ENCODE measurements at regions not wholly inside any gene's neighbourhood (a gene's known extent, or its start where the extent isn't known, plus 50 kb on each side); places are given as distances from the start of the nearest gene placed in this dataset.

GRCh38 chr1:168907786-168908348 is 178.9 kb upstream of the DPT start:
- no peak for TF ChIP-seq POLR2A (IDR thresholded peaks at IDR 0.05)
- TF ChIP-seq, protein P1, sequence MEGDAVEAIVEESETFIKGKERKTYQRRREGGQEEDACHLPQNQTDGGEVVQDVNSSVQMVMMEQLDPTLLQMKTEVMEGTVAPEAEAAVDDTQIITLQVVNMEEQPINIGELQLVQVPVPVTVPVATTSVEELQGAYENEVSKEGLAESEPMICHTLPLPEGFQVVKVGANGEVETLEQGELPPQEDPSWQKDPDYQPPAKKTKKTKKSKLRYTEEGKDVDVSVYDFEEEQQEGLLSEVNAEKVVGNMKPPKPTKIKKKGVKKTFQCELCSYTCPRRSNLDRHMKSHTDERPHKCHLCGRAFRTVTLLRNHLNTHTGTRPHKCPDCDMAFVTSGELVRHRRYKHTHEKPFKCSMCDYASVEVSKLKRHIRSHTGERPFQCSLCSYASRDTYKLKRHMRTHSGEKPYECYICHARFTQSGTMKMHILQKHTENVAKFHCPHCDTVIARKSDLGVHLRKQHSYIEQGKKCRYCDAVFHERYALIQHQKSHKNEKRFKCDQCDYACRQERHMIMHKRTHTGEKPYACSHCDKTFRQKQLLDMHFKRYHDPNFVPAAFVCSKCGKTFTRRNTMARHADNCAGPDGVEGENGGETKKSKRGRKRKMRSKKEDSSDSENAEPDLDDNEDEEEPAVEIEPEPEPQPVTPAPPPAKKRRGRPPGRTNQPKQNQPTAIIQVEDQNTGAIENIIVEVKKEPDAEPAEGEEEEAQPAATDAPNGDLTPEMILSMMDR (IDR thresholded peaks at IDR 0.05): no peak
- no peaks in the 10 kb centered on the region for H3K36me3 ChIP-seq
- no peaks in the 10 kb centered on the region for H3K27me3 ChIP-seq
- H3K9me3 ChIP-seq: no peaks in the 10 kb centered on the region
- H3K4me3 ChIP-seq: no peak overlapping the region
- intact Hi-C loops (cut with DNase I): no loop called here
- no peaks in the 10 kb centered on the region for H3K4me1 ChIP-seq
- DNase-seq: no peak
- no peak overlapping the region for H3K27ac ChIP-seq
- ATAC-seq: peak in 1 of 4 donors; percentile 23

- DNase-seq: no peak
- intact Hi-C loops (cut with DNase I): no loop called here
- ATAC-seq: no peak
- WGBS (ENCODE audit: insufficient coverage, low coverage, low lambda C conversion rate, missing lambda C conversion rate): 50% methylated on average over 2 of the region's 2 CpGs
- no peaks in the 10 kb centered on the region for H3K36me3 ChIP-seq
- H3K9me3 ChIP-seq: no peaks in the 10 kb centered on the region
- TF ChIP-seq, protein P1 (IDR thresholded peaks at IDR 0.05): no peak
- TF ChIP-seq POLR2A (IDR thresholded peaks at IDR 0.05): no peak
- H3K27ac ChIP-seq: no peak overlapping the region
- H3K4me3 ChIP-seq: no peak overlapping the region
- H3K27me3 ChIP-seq: no peaks in the 10 kb centered on the region
- no peaks in the 10 kb centered on the region for H3K4me1 ChIP-seq
Observed at GRCh38 chr1:168910403-168910802, 181.4 kb upstream of the DPT start.

- Histone ChIP-seq H3K36me3 (no peaks in the 10 kb centered on the region), H3K27me3 (no peaks in the 10 kb centered on the region), H3K9me3 (no peaks in the 10 kb centered on the region), H3K27ac (no peak overlapping the region), H3K4me3 (no peak overlapping the region), H3K4me1 (no peaks in the 10 kb centered on the region)
- TF ChIP-seq, protein P1 (IDR thresholded peaks at IDR 0.05): no peak
- no peak for TF ChIP-seq POLR2A (IDR thresholded peaks at IDR 0.05)
- no peak for ATAC-seq
- no peak for DNase-seq
- intact Hi-C loops (cut with DNase I): no loop called here
Observed at GRCh38 chr1:168911370-168911769, 182.4 kb upstream of the DPT start.

DNA sequence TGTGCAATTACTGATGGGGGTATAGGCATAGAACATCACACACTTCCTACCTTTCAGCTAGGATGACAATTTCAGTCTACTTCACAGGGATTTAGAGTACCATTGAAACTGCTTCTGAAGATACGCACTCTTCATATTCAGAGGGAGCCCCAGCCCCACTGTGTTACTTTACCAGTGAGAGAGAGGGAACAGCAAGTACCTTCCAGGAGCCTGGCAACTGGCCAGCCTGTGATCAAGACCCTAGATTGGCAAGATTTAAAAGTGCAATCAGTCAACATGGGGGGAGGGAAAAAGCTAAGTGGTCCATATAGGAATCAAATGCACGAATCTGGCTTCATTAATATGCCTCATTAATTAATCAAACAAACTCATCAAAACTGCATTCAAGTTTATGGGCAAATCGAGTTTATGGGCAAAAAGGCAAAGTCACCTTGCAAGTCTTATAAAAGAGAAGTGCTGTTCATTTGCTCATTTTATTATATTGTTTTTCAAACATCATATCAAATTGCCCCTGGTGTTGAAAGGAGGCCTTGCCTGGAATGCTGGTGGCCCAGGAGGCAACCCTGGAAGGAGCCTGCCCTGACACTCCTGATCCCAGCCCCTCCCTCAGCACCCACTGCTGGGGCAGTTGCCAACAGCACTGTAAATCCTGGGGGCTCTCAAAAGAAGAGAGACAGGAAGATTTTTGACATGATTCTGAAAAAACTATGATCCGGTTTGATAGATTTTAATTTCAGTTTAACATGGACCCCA is 184.9 kb upstream of the DPT start:
- Histone ChIP-seq H3K4me1 (no peaks in the 10 kb centered on the region), H3K27me3 (no peaks in the 10 kb centered on the region), H3K4me3 (no peak overlapping the region), H3K27ac (no peak overlapping the region), H3K9me3 (no peaks in the 10 kb centered on the region), H3K36me3 (no peaks in the 10 kb centered on the region)
- 56% methylated on average over 3 of the region's 4 CpGs for WGBS (ENCODE audit: insufficient coverage, low coverage, low lambda C conversion rate, missing lambda C conversion rate)
- TF ChIP-seq POLR2A (IDR thresholded peaks at IDR 0.05): no peak
- TF ChIP-seq, protein P1 (IDR thresholded peaks at IDR 0.05): no peak
- DNase-seq (no peak), ATAC-seq (no peak)
- intact Hi-C loops (cut with DNase I): no loop called here

Data from right lobe of liver (tissue), 6 donors.